GM23338 (cell line): ENCODE measurements at regions not wholly inside any gene's neighbourhood (a gene's known extent, or its start where the extent isn't known, plus 50 kb on each side); places are given as distances from the start of the nearest gene placed in this dataset.

Experiments used
- ATAC-seq: fragments of 200-7000 bp; cut with Tn5 transposase; 3 replicates; pipeline ENCODE4 v1.9.1; 2020
- DNase-seq: peaks from one replicate; pipeline ENCODE4 v3.0.0-alpha.2; 2015; ENCODE audit warnings: low spot score
- H2AFZ ChIP-seq: fragments of 200-600 bp; sonication (generic); 2 replicates; pipeline ENCODE4 v1.8.0; 2016; ENCODE audit warnings: antibody characterized with exemption, mild to moderate bottlenecking, moderate library complexity
- H3F3A ChIP-seq: fragments of 200-600 bp; sonication (generic); replicated peaks from 2 replicates; pipeline ENCODE4 v1.8.0; 2017; ENCODE audit warnings: antibody characterized with exemption, mixed run types, low read depth
- H3K27ac ChIP-seq: fragments of 200-600 bp; sonication (generic); 2 replicates; pipeline ENCODE4 v1.6.1; 2016; ENCODE audit warnings: low read depth
- H3K27me3 ChIP-seq: fragments of 200-600 bp; sonication (generic); 2 replicates; pipeline ENCODE4 v1.8.0; 2016; ENCODE audit warnings: mild to moderate bottlenecking, mixed run types, moderate library complexity; ENCODE audit not compliant: insufficient read depth
- H3K36me3 ChIP-seq: fragments of 200-600 bp; sonication (generic); 2 replicates; pipeline ENCODE4 v1.8.0; 2016; ENCODE audit warnings: mild to moderate bottlenecking; ENCODE audit not compliant: insufficient read depth
- H3K4me1 ChIP-seq: fragments of 200-600 bp; sonication (generic); 2 replicates; pipeline ENCODE4 v1.8.0; 2016; ENCODE audit warnings: mild to moderate bottlenecking, moderate library complexity; ENCODE audit not compliant: insufficient read depth
- H3K4me2 ChIP-seq: fragments of 200-600 bp; sonication (generic); 2 replicates; pipeline ENCODE4 v1.7.1; 2017; ENCODE audit warnings: mixed run types
- H3K4me3 ChIP-seq: fragments of 200-600 bp; sonication (generic); 2 replicates; pipeline ENCODE4 v1.6.1; 2016; ENCODE audit warnings: mixed run types
- H3K79me2 ChIP-seq: fragments of 200-600 bp; sonication (generic); replicated peaks from 2 replicates; pipeline ENCODE4 v1.8.0; 2017; ENCODE audit warnings: mild to moderate bottlenecking; ENCODE audit not compliant: insufficient read depth
- H3K9me2 ChIP-seq: fragments of 200-600 bp; sonication (generic); 2 replicates; pipeline ENCODE4 v1.8.0; 2017; ENCODE audit not compliant: insufficient read depth
- H4K20me1 ChIP-seq: fragments of 200-600 bp; sonication (generic); replicated peaks from 2 replicates; pipeline ENCODE4 v1.8.0; 2017; ENCODE audit warnings: mild to moderate bottlenecking; ENCODE audit not compliant: insufficient read depth
- H3K27ac Mint-ChIP-seq: 2 replicates; pipeline ENCODE4 v1.8.0; 2020; ENCODE audit warnings: inconsistent platforms, mild to moderate bottlenecking, moderate library complexity, mixed read lengths
- H3K27me3 Mint-ChIP-seq: 3 replicates; pipeline ENCODE4 v1.8.0; 2022; ENCODE audit warnings: low read depth, mild to moderate bottlenecking, moderate library complexity, mixed read lengths, inconsistent platforms; ENCODE audit not compliant: insufficient read depth, poor library complexity
- H3K36me3 Mint-ChIP-seq: 3 replicates; pipeline ENCODE4 v1.8.0; 2021; ENCODE audit warnings: low read depth, mild to moderate bottlenecking, inconsistent platforms, moderate library complexity, mixed read lengths
- H3K4me1 Mint-ChIP-seq: 3 replicates; pipeline ENCODE4 v1.8.0; 2020; ENCODE audit warnings: mild to moderate bottlenecking, inconsistent platforms, mixed read lengths
- H3K4me3 Mint-ChIP-seq: 3 replicates; pipeline ENCODE4 v1.8.0; 2021; ENCODE audit warnings: moderate library complexity, mild to moderate bottlenecking, inconsistent platforms, mixed read lengths
- H3K9me3 Mint-ChIP-seq: 3 replicates; pipeline ENCODE4 v1.8.0; 2020; ENCODE audit warnings: moderate library complexity, mild to moderate bottlenecking, inconsistent platforms, mixed read lengths
- JUNB ChIP-seq: IDR thresholded peaks from one replicate; pipeline ENCODE4 v1.6.1; 2016; ENCODE audit warnings: antibody characterized with exemption; ENCODE audit not compliant: unreplicated experiment
- NANOG ChIP-seq: IDR thresholded peaks from 2 replicates; pipeline ENCODE4 v1.6.1; 2016; ENCODE audit warnings: antibody characterized with exemption, borderline replicate concordance
- POLR2AphosphoS5 ChIP-seq: IDR thresholded peaks from 2 replicates; pipeline ENCODE4 v1.6.1; 2016; ENCODE audit warnings: antibody characterized with exemption, low read depth
- STAT1 ChIP-seq: IDR thresholded peaks from one replicate; pipeline ENCODE4 v1.6.1; 2016; ENCODE audit warnings: antibody characterized with exemption; ENCODE audit not compliant: unreplicated experiment
- ZNF114 ChIP-seq: fragments of 250-450 bp; sonication (Bioruptor Pico); IDR thresholded peaks from 2 replicates; pipeline ENCODE4 v1.5.0; 2020; ENCODE audit warnings: mild to moderate bottlenecking, moderate library complexity
- ZNF331 ChIP-seq: fragments of 250-450 bp; sonication (Bioruptor Pico); IDR thresholded peaks from 2 replicates; pipeline ENCODE4 v1.5.0; 2020; ENCODE audit warnings: low read depth, mild to moderate bottlenecking, moderate library complexity
- TF ChIP-seq, protein P1 (sequence below): fragments of 250-450 bp; sonication (Bioruptor Pico); IDR thresholded peaks from 2 replicates; pipeline ENCODE4 v1.5.0; 2020; ENCODE audit warnings: mild to moderate bottlenecking, moderate library complexity
- TF ChIP-seq, protein P2 (sequence below), 2 experiments: fragments of 200-600 bp in 1 of 2; sonication (generic) in 1 of 2; conservative IDR thresholded peaks; 2 replicates each; pipeline versions ENCODE4 v1.5.1 to v1.6.1; 2016 to 2017; ENCODE audit warnings: antibody characterized with exemption in 2 of 2, low read depth in 2 of 2, mild to moderate bottlenecking in 2 of 2, moderate library complexity in 1 of 2
- TF ChIP-seq, protein P3 (sequence below): IDR thresholded peaks from one replicate; pipeline ENCODE4 v1.6.1; 2018; ENCODE audit warnings: antibody characterized with exemption; ENCODE audit not compliant: unreplicated experiment

DNA sequence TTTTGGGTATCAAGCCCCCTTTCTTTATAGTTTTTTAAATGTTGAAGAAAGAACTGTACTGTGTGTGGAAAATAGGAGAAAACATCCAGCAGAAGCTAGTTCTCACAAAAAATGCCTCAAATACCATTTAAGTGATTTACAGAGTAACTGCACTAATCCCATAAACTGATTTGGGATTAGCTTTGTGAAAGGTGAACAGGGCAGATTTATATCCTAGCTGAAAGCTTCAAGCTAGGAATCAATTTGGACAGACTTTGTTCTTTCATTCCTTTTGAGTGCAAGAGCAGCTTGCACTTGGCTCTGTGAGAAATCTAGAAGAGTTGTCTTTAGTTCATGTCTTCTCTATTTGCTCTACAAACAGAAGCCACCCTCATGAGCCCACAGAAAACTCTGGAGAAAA lies 183.9 kb upstream of the VRK2 start:
- no peak overlapping the region for H3K27ac ChIP-seq
- TF ChIP-seq JUNB (no peak), NANOG (no peak), ZNF114 (CRISPR knock-in tag) (no peak), ZNF331 (CRISPR knock-in tag) (no peak), STAT1 (no peak), POLR2AphosphoS5 (no peak)
- TF ChIP-seq, protein P1, sequence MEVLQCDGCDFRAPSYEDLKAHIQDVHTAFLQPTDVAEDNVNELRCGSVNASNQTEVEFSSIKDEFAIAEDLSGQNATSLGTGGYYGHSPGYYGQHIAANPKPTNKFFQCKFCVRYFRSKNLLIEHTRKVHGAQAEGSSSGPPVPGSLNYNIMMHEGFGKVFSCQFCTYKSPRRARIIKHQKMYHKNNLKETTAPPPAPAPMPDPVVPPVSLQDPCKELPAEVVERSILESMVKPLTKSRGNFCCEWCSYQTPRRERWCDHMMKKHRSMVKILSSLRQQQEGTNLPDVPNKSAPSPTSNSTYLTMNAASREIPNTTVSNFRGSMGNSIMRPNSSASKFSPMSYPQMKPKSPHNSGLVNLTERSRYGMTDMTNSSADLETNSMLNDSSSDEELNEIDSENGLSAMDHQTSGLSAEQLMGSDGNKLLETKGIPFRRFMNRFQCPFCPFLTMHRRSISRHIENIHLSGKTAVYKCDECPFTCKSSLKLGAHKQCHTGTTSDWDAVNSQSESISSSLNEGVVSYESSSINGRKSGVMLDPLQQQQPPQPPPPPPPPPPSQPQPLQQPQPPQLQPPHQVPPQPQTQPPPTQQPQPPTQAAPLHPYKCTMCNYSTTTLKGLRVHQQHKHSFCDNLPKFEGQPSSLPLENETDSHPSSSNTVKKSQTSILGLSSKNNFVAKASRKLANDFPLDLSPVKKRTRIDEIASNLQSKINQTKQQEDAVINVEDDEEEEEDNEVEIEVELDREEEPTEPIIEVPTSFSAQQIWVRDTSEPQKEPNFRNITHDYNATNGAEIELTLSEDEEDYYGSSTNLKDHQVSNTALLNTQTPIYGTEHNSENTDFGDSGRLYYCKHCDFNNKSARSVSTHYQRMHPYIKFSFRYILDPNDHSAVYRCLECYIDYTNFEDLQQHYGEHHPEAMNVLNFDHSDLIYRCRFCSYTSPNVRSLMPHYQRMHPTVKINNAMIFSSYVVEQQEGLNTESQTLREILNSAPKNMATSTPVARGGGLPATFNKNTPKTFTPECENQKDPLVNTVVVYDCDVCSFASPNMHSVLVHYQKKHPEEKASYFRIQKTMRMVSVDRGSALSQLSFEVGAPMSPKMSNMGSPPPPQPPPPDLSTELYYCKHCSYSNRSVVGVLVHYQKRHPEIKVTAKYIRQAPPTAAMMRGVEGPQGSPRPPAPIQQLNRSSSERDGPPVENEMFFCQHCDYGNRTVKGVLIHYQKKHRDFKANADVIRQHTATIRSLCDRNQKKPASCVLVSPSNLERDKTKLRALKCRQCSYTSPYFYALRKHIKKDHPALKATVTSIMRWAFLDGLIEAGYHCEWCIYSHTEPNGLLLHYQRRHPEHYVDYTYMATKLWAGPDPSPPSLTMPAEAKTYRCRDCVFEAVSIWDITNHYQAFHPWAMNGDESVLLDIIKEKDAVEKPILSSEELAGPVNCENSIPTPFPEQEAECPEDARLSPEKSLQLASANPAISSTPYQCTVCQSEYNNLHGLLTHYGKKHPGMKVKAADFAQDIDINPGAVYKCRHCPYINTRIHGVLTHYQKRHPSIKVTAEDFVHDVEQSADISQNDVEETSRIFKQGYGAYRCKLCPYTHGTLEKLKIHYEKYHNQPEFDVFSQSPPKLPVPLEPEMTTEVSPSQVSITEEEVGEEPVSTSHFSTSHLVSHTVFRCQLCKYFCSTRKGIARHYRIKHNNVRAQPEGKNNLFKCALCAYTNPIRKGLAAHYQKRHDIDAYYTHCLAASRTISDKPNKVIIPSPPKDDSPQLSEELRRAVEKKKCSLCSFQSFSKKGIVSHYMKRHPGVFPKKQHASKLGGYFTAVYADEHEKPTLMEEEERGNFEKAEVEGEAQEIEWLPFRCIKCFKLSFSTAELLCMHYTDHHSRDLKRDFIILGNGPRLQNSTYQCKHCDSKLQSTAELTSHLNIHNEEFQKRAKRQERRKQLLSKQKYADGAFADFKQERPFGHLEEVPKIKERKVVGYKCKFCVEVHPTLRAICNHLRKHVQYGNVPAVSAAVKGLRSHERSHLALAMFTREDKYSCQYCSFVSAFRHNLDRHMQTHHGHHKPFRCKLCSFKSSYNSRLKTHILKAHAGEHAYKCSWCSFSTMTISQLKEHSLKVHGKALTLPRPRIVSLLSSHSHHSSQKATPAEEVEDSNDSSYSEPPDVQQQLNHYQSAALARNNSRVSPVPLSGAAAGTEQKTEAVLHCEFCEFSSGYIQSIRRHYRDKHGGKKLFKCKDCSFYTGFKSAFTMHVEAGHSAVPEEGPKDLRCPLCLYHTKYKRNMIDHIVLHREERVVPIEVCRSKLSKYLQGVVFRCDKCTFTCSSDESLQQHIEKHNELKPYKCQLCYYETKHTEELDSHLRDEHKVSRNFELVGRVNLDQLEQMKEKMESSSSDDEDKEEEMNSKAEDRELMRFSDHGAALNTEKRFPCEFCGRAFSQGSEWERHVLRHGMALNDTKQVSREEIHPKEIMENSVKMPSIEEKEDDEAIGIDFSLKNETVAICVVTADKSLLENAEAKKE (CRISPR knock-in tag) = no peak
- TF ChIP-seq, protein P2, sequence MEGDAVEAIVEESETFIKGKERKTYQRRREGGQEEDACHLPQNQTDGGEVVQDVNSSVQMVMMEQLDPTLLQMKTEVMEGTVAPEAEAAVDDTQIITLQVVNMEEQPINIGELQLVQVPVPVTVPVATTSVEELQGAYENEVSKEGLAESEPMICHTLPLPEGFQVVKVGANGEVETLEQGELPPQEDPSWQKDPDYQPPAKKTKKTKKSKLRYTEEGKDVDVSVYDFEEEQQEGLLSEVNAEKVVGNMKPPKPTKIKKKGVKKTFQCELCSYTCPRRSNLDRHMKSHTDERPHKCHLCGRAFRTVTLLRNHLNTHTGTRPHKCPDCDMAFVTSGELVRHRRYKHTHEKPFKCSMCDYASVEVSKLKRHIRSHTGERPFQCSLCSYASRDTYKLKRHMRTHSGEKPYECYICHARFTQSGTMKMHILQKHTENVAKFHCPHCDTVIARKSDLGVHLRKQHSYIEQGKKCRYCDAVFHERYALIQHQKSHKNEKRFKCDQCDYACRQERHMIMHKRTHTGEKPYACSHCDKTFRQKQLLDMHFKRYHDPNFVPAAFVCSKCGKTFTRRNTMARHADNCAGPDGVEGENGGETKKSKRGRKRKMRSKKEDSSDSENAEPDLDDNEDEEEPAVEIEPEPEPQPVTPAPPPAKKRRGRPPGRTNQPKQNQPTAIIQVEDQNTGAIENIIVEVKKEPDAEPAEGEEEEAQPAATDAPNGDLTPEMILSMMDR (conservative IDR thresholded peaks at IDR 0.05; ENCODE audit: low read depth in 2 of 2) = no peak
- TF ChIP-seq, protein P3, sequence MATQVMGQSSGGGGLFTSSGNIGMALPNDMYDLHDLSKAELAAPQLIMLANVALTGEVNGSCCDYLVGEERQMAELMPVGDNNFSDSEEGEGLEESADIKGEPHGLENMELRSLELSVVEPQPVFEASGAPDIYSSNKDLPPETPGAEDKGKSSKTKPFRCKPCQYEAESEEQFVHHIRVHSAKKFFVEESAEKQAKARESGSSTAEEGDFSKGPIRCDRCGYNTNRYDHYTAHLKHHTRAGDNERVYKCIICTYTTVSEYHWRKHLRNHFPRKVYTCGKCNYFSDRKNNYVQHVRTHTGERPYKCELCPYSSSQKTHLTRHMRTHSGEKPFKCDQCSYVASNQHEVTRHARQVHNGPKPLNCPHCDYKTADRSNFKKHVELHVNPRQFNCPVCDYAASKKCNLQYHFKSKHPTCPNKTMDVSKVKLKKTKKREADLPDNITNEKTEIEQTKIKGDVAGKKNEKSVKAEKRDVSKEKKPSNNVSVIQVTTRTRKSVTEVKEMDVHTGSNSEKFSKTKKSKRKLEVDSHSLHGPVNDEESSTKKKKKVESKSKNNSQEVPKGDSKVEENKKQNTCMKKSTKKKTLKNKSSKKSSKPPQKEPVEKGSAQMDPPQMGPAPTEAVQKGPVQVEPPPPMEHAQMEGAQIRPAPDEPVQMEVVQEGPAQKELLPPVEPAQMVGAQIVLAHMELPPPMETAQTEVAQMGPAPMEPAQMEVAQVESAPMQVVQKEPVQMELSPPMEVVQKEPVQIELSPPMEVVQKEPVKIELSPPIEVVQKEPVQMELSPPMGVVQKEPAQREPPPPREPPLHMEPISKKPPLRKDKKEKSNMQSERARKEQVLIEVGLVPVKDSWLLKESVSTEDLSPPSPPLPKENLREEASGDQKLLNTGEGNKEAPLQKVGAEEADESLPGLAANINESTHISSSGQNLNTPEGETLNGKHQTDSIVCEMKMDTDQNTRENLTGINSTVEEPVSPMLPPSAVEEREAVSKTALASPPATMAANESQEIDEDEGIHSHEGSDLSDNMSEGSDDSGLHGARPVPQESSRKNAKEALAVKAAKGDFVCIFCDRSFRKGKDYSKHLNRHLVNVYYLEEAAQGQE = no peak
- no peak for ATAC-seq
- no peaks in the 10 kb centered on the region for H3K79me2 ChIP-seq
- peak overlapping the region; percentile 25; the same call in 1 of the 2 replicates for H2AFZ ChIP-seq
- H3K9me2 ChIP-seq = no peaks in the 10 kb centered on the region; the same call in 1 of the 2 replicates
- H4K20me1 ChIP-seq = no peaks in the 10 kb centered on the region
- no peaks in the 10 kb centered on the region for H3K36me3 ChIP-seq
- H3K27me3 ChIP-seq = no peaks in the 10 kb centered on the region
- Mint-ChIP-seq H3K4me1 (no peaks in the 10 kb centered on the region), H3K4me3 (no peak overlapping the region), H3K9me3 (no peaks in the 10 kb centered on the region), H3K27me3 (peaks cover 2% of the 10 kb centered on the region), H3K27ac (no peak overlapping the region), H3K36me3 (no peaks in the 10 kb centered on the region)
- H3K4me3 ChIP-seq = no peak overlapping the region
- H3K4me1 ChIP-seq = no peaks in the 10 kb centered on the region
- DNase-seq = no peak
- H3F3A ChIP-seq = no peaks in the 10 kb centered on the region
- H3K4me2 ChIP-seq = no peak overlapping the region
